WTC11 (cell line): ENCODE measurements at regions not wholly inside any gene's neighbourhood (a gene's known extent, or its start where the extent isn't known, plus 50 kb on each side); places are given as distances from the start of the nearest gene placed in this dataset.

ENCODE experiments used
- KAT7 ChIP-seq: sonication (generic); formaldehyde crosslinking; IDR thresholded peaks from 2 replicates; pipeline ENCODE4 v1.8.1; 2023; ENCODE audit warnings: missing genetic modification reagents, mild to moderate bottlenecking, borderline replicate concordance
- MYBL2 ChIP-seq: sonication (generic); formaldehyde crosslinking; IDR thresholded peaks from 2 replicates; pipeline ENCODE4 v1.8.1; 2023; ENCODE audit warnings: mild to moderate bottlenecking, moderate library complexity, missing genetic modification reagents
- TF ChIP-seq, protein P1 (sequence below): fragments of 200-600 bp; IDR thresholded peaks from 2 replicates; pipeline ENCODE4 v1.8.0; 2022; ENCODE audit warnings: antibody characterized with exemption
- TF ChIP-seq, protein P2 (sequence below): sonication (generic); formaldehyde crosslinking; IDR thresholded peaks from 2 replicates; pipeline ENCODE4 v1.8.1; 2023; ENCODE audit warnings: mild to moderate bottlenecking, missing genetic modification reagents
- TF ChIP-seq, protein P3 (sequence below): sonication (generic); formaldehyde crosslinking; IDR thresholded peaks from 2 replicates; pipeline ENCODE4 v1.8.1; 2023; ENCODE audit warnings: mild to moderate bottlenecking, missing genetic modification reagents, borderline replicate concordance
- TF ChIP-seq, protein P4 (sequence below): sonication (generic); formaldehyde crosslinking; conservative IDR thresholded peaks from 2 replicates; pipeline ENCODE4 v1.8.1; 2023; ENCODE audit warnings: mild to moderate bottlenecking, low read depth, missing genetic modification reagents, moderate library complexity
- TF ChIP-seq, protein P5 (sequence below): sonication (generic); formaldehyde crosslinking; IDR thresholded peaks from 2 replicates; pipeline ENCODE4 v1.8.1; 2022; ENCODE audit warnings: missing genetic modification reagents, borderline replicate concordance

DNA sequence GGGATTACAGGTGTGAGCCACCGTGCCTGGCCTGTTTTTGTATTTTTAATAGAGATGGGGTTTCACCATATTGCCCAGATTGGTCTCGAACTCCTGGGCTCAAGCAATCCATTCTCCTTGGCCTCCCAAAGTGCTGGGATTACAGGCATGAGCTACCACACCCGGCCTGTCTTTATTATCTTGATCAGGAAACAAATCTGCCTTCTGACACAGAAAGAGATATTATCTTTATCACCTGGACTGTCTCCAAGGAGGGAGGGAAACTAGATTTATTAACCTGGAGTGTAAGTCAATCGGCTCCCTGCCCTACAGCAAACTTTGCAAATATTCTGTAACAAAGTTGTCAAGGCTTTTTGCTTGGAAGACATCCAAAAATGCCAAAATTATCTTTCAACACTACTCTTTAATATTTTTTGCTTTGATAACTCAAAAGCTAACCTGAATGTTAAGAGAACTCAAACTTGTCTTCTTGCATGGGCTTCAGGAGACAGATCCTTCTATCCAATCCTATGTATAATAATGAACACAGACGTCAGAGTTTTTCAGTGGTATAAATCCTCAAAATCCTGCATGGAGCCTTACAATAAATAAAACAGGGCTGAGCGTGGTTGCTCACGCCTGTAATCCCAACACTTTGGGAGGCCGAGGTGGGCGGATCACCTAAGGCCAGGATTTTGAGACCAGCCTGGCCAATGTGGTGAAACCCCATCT lies 85.0 kb upstream of the LOC128125822 start:
- TF ChIP-seq MYBL2 (CRISPR knock-in tag) = no peak
- TF ChIP-seq, protein P1, sequence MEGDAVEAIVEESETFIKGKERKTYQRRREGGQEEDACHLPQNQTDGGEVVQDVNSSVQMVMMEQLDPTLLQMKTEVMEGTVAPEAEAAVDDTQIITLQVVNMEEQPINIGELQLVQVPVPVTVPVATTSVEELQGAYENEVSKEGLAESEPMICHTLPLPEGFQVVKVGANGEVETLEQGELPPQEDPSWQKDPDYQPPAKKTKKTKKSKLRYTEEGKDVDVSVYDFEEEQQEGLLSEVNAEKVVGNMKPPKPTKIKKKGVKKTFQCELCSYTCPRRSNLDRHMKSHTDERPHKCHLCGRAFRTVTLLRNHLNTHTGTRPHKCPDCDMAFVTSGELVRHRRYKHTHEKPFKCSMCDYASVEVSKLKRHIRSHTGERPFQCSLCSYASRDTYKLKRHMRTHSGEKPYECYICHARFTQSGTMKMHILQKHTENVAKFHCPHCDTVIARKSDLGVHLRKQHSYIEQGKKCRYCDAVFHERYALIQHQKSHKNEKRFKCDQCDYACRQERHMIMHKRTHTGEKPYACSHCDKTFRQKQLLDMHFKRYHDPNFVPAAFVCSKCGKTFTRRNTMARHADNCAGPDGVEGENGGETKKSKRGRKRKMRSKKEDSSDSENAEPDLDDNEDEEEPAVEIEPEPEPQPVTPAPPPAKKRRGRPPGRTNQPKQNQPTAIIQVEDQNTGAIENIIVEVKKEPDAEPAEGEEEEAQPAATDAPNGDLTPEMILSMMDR = no peak
- TF ChIP-seq, protein P2, sequence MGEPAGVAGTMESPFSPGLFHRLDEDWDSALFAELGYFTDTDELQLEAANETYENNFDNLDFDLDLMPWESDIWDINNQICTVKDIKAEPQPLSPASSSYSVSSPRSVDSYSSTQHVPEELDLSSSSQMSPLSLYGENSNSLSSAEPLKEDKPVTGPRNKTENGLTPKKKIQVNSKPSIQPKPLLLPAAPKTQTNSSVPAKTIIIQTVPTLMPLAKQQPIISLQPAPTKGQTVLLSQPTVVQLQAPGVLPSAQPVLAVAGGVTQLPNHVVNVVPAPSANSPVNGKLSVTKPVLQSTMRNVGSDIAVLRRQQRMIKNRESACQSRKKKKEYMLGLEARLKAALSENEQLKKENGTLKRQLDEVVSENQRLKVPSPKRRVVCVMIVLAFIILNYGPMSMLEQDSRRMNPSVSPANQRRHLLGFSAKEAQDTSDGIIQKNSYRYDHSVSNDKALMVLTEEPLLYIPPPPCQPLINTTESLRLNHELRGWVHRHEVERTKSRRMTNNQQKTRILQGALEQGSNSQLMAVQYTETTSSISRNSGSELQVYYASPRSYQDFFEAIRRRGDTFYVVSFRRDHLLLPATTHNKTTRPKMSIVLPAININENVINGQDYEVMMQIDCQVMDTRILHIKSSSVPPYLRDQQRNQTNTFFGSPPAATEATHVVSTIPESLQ (CRISPR knock-in tag) = no peak
- TF ChIP-seq, protein P3, sequence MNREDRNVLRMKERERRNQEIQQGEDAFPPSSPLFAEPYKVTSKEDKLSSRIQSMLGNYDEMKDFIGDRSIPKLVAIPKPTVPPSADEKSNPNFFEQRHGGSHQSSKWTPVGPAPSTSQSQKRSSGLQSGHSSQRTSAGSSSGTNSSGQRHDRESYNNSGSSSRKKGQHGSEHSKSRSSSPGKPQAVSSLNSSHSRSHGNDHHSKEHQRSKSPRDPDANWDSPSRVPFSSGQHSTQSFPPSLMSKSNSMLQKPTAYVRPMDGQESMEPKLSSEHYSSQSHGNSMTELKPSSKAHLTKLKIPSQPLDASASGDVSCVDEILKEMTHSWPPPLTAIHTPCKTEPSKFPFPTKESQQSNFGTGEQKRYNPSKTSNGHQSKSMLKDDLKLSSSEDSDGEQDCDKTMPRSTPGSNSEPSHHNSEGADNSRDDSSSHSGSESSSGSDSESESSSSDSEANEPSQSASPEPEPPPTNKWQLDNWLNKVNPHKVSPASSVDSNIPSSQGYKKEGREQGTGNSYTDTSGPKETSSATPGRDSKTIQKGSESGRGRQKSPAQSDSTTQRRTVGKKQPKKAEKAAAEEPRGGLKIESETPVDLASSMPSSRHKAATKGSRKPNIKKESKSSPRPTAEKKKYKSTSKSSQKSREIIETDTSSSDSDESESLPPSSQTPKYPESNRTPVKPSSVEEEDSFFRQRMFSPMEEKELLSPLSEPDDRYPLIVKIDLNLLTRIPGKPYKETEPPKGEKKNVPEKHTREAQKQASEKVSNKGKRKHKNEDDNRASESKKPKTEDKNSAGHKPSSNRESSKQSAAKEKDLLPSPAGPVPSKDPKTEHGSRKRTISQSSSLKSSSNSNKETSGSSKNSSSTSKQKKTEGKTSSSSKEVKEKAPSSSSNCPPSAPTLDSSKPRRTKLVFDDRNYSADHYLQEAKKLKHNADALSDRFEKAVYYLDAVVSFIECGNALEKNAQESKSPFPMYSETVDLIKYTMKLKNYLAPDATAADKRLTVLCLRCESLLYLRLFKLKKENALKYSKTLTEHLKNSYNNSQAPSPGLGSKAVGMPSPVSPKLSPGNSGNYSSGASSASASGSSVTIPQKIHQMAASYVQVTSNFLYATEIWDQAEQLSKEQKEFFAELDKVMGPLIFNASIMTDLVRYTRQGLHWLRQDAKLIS (CRISPR knock-in tag) = no peak
- TF ChIP-seq, protein P4, sequence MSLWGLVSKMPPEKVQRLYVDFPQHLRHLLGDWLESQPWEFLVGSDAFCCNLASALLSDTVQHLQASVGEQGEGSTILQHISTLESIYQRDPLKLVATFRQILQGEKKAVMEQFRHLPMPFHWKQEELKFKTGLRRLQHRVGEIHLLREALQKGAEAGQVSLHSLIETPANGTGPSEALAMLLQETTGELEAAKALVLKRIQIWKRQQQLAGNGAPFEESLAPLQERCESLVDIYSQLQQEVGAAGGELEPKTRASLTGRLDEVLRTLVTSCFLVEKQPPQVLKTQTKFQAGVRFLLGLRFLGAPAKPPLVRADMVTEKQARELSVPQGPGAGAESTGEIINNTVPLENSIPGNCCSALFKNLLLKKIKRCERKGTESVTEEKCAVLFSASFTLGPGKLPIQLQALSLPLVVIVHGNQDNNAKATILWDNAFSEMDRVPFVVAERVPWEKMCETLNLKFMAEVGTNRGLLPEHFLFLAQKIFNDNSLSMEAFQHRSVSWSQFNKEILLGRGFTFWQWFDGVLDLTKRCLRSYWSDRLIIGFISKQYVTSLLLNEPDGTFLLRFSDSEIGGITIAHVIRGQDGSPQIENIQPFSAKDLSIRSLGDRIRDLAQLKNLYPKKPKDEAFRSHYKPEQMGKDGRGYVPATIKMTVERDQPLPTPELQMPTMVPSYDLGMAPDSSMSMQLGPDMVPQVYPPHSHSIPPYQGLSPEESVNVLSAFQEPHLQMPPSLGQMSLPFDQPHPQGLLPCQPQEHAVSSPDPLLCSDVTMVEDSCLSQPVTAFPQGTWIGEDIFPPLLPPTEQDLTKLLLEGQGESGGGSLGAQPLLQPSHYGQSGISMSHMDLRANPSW (CRISPR knock-in tag) = no peak
- TF ChIP-seq KAT7 = no peak
- TF ChIP-seq, protein P5, sequence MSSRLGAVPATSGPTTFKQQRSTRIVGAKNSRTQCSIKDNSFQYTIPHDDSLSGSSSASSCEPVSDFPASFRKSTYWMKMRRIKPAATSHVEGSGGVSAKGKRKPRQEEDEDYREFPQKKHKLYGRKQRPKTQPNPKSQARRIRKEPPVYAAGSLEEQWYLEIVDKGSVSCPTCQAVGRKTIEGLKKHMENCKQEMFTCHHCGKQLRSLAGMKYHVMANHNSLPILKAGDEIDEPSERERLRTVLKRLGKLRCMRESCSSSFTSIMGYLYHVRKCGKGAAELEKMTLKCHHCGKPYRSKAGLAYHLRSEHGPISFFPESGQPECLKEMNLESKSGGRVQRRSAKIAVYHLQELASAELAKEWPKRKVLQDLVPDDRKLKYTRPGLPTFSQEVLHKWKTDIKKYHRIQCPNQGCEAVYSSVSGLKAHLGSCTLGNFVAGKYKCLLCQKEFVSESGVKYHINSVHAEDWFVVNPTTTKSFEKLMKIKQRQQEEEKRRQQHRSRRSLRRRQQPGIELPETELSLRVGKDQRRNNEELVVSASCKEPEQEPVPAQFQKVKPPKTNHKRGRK (CRISPR knock-in tag) = no peak
